GM23248 (cell line): ENCODE measurements at regions not wholly inside any gene's neighbourhood (a gene's known extent, or its start where the extent isn't known, plus 50 kb on each side); places are given as distances from the start of the nearest gene placed in this dataset.
A peak's percentile ranks its signal among the peaks of the same experiment; 100 is the strongest.

Experiments
- DNase-seq: peaks from one replicate; pipeline ENCODE4 v3.0.0-alpha.2; 2015
- H2AFZ ChIP-seq: fragments of 200-600 bp; sonication (generic); 2 replicates; pipeline ENCODE4 v1.6.1; 2016; ENCODE audit warnings: antibody characterized with exemption
- H3F3A ChIP-seq: fragments of 200-600 bp; sonication (generic); 2 replicates; pipeline ENCODE4 v1.6.1; 2016; ENCODE audit warnings: mild to moderate bottlenecking, antibody characterized with exemption, mixed run types; ENCODE audit not compliant: insufficient read depth
- H3K27ac ChIP-seq: fragments of 200-600 bp; sonication (generic); 2 replicates; pipeline ENCODE4 v1.5.1; 2016; ENCODE audit warnings: mild to moderate bottlenecking
- H3K27me3 ChIP-seq: fragments of 200-600 bp; sonication (generic); replicated peaks from 2 replicates; pipeline ENCODE4 v1.6.1; 2016; ENCODE audit warnings: mild to moderate bottlenecking; ENCODE audit not compliant: insufficient read depth
- H3K36me3 ChIP-seq: fragments of 200-600 bp; sonication (generic); 2 replicates; pipeline ENCODE4 v1.6.1; 2016; ENCODE audit warnings: low read depth, mild to moderate bottlenecking
- H3K4me1 ChIP-seq: fragments of 200-600 bp; sonication (generic); 2 replicates; pipeline ENCODE4 v1.6.1; 2016; ENCODE audit warnings: mild to moderate bottlenecking; ENCODE audit not compliant: insufficient read depth
- H3K4me2 ChIP-seq: fragments of 200-600 bp; sonication (generic); one replicate; pipeline ENCODE4 v1.6.1; 2016; ENCODE audit warnings: mild to moderate bottlenecking; ENCODE audit not compliant: unreplicated experiment
- H3K4me3 ChIP-seq: fragments of 200-600 bp; sonication (generic); 2 replicates; pipeline ENCODE4 v1.5.1; 2016; ENCODE audit warnings: mild to moderate bottlenecking
- H3K79me2 ChIP-seq: fragments of 200-600 bp; sonication (generic); 2 replicates; pipeline ENCODE4 v1.6.1; 2016; ENCODE audit warnings: mild to moderate bottlenecking; ENCODE audit not compliant: insufficient read depth
- H3K9ac ChIP-seq: fragments of 200-600 bp; sonication (generic); 2 replicates; pipeline ENCODE4 v1.6.1; 2016; ENCODE audit warnings: mild to moderate bottlenecking
- H3K9me2 ChIP-seq: fragments of 200-600 bp; sonication (generic); 2 replicates; pipeline ENCODE4 v1.6.1; 2016; ENCODE audit warnings: mixed run types, mild to moderate bottlenecking, moderate library complexity; ENCODE audit not compliant: insufficient read depth
- H3K9me3 ChIP-seq: fragments of 200-600 bp; sonication (generic); one replicate; pipeline ENCODE4 v1.6.1; 2017; ENCODE audit warnings: low read depth
- H4K20me1 ChIP-seq: fragments of 200-600 bp; sonication (generic); 2 replicates; pipeline ENCODE4 v1.6.0; 2016; ENCODE audit not compliant: insufficient read depth
- EZH2 ChIP-seq: fragments of 200-600 bp; sonication (generic); IDR thresholded peaks from 2 replicates; pipeline ENCODE4 v1.6.1; 2018; ENCODE audit warnings: antibody characterized with exemption, mild to moderate bottlenecking; ENCODE audit not compliant: insufficient read depth, poor library complexity, severe bottlenecking
- EZH2phosphoT487 ChIP-seq: fragments of 200-600 bp; sonication (generic); IDR thresholded peaks from 2 replicates; pipeline ENCODE4 v1.6.1; 2018; ENCODE audit warnings: antibody characterized with exemption, moderate library complexity, mild to moderate bottlenecking, low read depth; ENCODE audit not compliant: insufficient read depth
- WGBS, 2 experiments: methylation state at CpG; one replicate each; pipeline ENCODE4 v1.1.6; 2015 to 2017; ENCODE audit warnings: low lambda C conversion rate in 2 of 2, low coverage in 1 of 2; ENCODE audit errors: missing lambda C conversion rate in 2 of 2; 5-methylcytosine and 5-hydroxymethylcytosine counted together
- in situ Hi-C: fragments of 300-500 bp; cut with MboI; formaldehyde crosslinking; loops from 2 replicates; pipeline ENCODE4 v1.15.0; 2020

- WGBS, 2 experiments, result 64 to 80% methylated on average over 1 of the region's 1 CpG
- DNase-seq, result peak; percentile 46
- H2AFZ ChIP-seq, result no peak overlapping the region
- no peaks in the 10 kb centered on the region for H3K36me3 ChIP-seq
- H3K9ac ChIP-seq, result no peak overlapping the region
- TF ChIP-seq EZH2 (no peak), EZH2phosphoT487 (no peak)
- H3K27me3 ChIP-seq, result no peaks in the 10 kb centered on the region
- H3K9me2 ChIP-seq, result no peaks in the 10 kb centered on the region
- peaks cover 44% of the 10 kb centered on the region for H3K4me1 ChIP-seq
- no peaks in the 10 kb centered on the region for H3K79me2 ChIP-seq
- H3K27ac ChIP-seq, result no peak overlapping the region
- no peaks in the 10 kb centered on the region for H4K20me1 ChIP-seq
- no peak overlapping the region for H3K4me2 ChIP-seq
- no peaks in the 10 kb centered on the region for H3K9me3 ChIP-seq
- in situ Hi-C loops, result no loop called here
- H3F3A ChIP-seq, result peaks cover 32% of the 10 kb centered on the region
- H3K4me3 ChIP-seq, result no peak overlapping the region
Measured at GRCh38 chr3:124115956-124116355, 124.0 kb upstream of the ROPN1 start.

GRCh38 chr3:124116906-124117305 lies 125.0 kb upstream of the ROPN1 start:
- H3K9me3 ChIP-seq, result no peaks in the 10 kb centered on the region
- TF ChIP-seq EZH2 (no peak), EZH2phosphoT487 (no peak)
- H3K4me1 ChIP-seq, result peaks cover 44% of the 10 kb centered on the region
- H3K9me2 ChIP-seq, result no peaks in the 10 kb centered on the region
- peaks cover 32% of the 10 kb centered on the region for H3F3A ChIP-seq
- no peaks in the 10 kb centered on the region for H4K20me1 ChIP-seq
- no peak overlapping the region for H2AFZ ChIP-seq
- no peaks in the 10 kb centered on the region for H3K27me3 ChIP-seq
- DNase-seq, result no peak
- H3K27ac ChIP-seq, result no peak overlapping the region
- H3K4me3 ChIP-seq, result no peak overlapping the region
- H3K36me3 ChIP-seq, result no peaks in the 10 kb centered on the region
- no peak overlapping the region for H3K9ac ChIP-seq
- in situ Hi-C loops, result no loop called here
- no peaks in the 10 kb centered on the region for H3K79me2 ChIP-seq
- no peak overlapping the region for H3K4me2 ChIP-seq

DNA sequence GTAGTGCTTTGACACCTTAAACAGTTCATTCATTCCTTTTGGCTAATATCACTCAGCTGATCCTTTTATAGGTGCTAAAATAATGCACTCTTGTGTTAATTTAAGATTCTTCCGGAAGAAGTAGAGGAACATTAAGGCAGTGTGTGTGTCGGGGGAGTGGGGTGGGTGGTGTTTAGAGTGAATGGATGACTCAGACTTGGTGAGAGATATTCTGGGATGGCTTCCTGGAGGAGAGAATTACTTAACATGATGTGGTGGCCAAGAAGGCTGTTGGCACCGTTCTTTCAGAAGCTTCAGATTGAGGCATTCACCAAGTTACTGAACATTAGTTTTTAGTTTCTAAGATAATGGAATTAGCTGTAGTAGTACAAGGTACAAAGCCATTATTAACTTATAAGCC lies 125.6 kb upstream of the ROPN1 start:
- Histone ChIP-seq H3K4me1 (peaks cover 44% of the 10 kb centered on the region), H3K9me3 (no peaks in the 10 kb centered on the region), H3K27ac (no peak overlapping the region; the same call in 1 of the 2 replicates), H4K20me1 (no peaks in the 10 kb centered on the region), H3K27me3 (no peaks in the 10 kb centered on the region), H3K4me2 (peak overlapping the region; percentile 62), H3F3A (peaks cover 32% of the 10 kb centered on the region), H3K9me2 (no peaks in the 10 kb centered on the region), H2AFZ (no peak overlapping the region), H3K36me3 (no peaks in the 10 kb centered on the region), H3K79me2 (no peaks in the 10 kb centered on the region), H3K9ac (no peak overlapping the region), H3K4me3 (no peak overlapping the region)
- in situ Hi-C loops, result no loop called here
- peak; percentile 91 for DNase-seq
- no peak for TF ChIP-seq EZH2
- no peak for TF ChIP-seq EZH2phosphoT487
- 0 to 4% methylated on average over 3 of the region's 3 CpGs for WGBS, 2 experiments

DNA sequence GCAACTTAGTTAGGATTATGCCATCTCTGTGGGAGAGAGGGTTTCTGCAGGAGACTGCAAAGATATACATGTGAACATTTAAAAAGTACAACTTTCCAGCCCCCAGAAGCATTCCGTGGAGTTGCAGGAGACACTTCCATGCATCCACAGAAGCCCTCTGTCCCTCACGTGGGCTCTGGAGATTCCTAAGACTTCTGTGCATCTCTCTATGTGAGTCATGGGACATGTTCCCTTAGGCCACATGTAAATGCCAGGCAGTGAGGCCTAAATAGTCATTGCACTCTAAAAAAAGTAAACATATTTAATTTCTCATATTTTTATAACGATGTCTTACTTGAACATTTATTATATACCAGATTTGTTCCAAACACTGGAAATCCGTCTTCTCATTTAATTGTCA lies 126.5 kb upstream of the ROPN1 start:
- TF ChIP-seq EZH2 (no peak), EZH2phosphoT487 (no peak)
- Histone ChIP-seq H3K9me2 (no peaks in the 10 kb centered on the region), H3K79me2 (no peaks in the 10 kb centered on the region), H3K9me3 (no peaks in the 10 kb centered on the region), H3K4me2 (peak overlapping the region; percentile 62), H2AFZ (no peak overlapping the region), H3K4me1 (peaks cover 44% of the 10 kb centered on the region), H3K36me3 (no peaks in the 10 kb centered on the region), H3F3A (peaks cover 32% of the 10 kb centered on the region), H3K4me3 (no peak overlapping the region), H3K27ac (peak overlapping the region; percentile 55), H3K9ac (no peak overlapping the region), H3K27me3 (no peaks in the 10 kb centered on the region), H4K20me1 (no peaks in the 10 kb centered on the region)
- DNase-seq, result peak; percentile 79
- in situ Hi-C loops, result no loop called here
- WGBS, 2 experiments, result 31 to 35% methylated on average over 4 of the region's 4 CpGs

- Histone ChIP-seq H2AFZ (no peak overlapping the region), H3K79me2 (no peaks in the 10 kb centered on the region), H3K27ac (peak overlapping the region; percentile 55), H3K4me1 (peaks cover 44% of the 10 kb centered on the region), H3F3A (peaks cover 32% of the 10 kb centered on the region), H3K9me3 (no peaks in the 10 kb centered on the region), H3K4me2 (peak overlapping the region; percentile 62), H3K9me2 (no peaks in the 10 kb centered on the region), H3K27me3 (no peaks in the 10 kb centered on the region), H4K20me1 (no peaks in the 10 kb centered on the region), H3K9ac (no peak overlapping the region), H3K36me3 (no peaks in the 10 kb centered on the region), H3K4me3 (peak overlapping the region; percentile 21; the same call in 1 of the 2 replicates)
- in situ Hi-C loops, result no loop called here
- 22 to 26% methylated on average over 4 of the region's 4 CpGs for WGBS, 2 experiments
- TF ChIP-seq EZH2phosphoT487, result no peak; the same call in 1 of the 2 replicates
- no peak for TF ChIP-seq EZH2
- DNase-seq, result peak; percentile 93
Measured at GRCh38 chr3:124119056-124119716, 127.3 kb upstream of the ROPN1 start.
